Activated T-cell treated with anti-CD3 and anti-CD28 coated beads, Interleukin-2, amount 50 U/mL, for 72 hours (primary cell): ENCODE measurements at regions not wholly inside any gene's neighbourhood (a gene's known extent, or its start where the extent isn't known, plus 50 kb on each side); places are given as distances from the start of the nearest gene placed in this dataset.
"Not testable (repeated sequence)": the region's sequence is repeated elsewhere in the genome, so short reads cannot be mapped to it uniquely, and the experiment has no call there.

Source experiments
- ATAC-seq, 2 donors: fragments of 150-1000 bp; cut with Tn5 transposase; replicated peaks in 1 of 2; 2 replicates each; pipeline ENCODE4 v1.10.0; 2021; ENCODE audit warnings: moderate library complexity in 2 of 2, mild to moderate bottlenecking in 1 of 2
- DNase-seq, 2 donors: peaks; one replicate each; pipeline ENCODE4 v3.0.0; 2021 to 2022; ENCODE audit warnings: mixed read lengths in 1 of 2
- H3K27ac Mint-ChIP-seq: one replicate; pipeline ENCODE4 v1.8.0; 2022; ENCODE audit warnings: mild to moderate bottlenecking, moderate library complexity, mixed read lengths
- H3K27me3 Mint-ChIP-seq: one replicate; pipeline ENCODE4 v1.8.0; 2022; ENCODE audit warnings: low read depth, mixed read lengths
- H3K36me3 Mint-ChIP-seq, 2 donors: one replicate each; pipeline ENCODE4 v1.8.0; 2022; ENCODE audit warnings: mixed read lengths in 2 of 2, mild to moderate bottlenecking in 1 of 2; ENCODE audit not compliant: insufficient read depth in 2 of 2
- H3K4me1 Mint-ChIP-seq: one replicate; pipeline ENCODE4 v1.8.0; 2022; ENCODE audit warnings: low read depth, mixed read lengths
- H3K4me3 Mint-ChIP-seq, 2 donors: one replicate each; pipeline ENCODE4 v1.8.0; 2022; ENCODE audit warnings: mild to moderate bottlenecking in 2 of 2, mixed read lengths in 2 of 2, moderate library complexity in 2 of 2
- H3K9me3 Mint-ChIP-seq, 2 donors: one replicate each; pipeline ENCODE4 v1.8.0; 2022; ENCODE audit warnings: mixed read lengths in 2 of 2

DNA sequence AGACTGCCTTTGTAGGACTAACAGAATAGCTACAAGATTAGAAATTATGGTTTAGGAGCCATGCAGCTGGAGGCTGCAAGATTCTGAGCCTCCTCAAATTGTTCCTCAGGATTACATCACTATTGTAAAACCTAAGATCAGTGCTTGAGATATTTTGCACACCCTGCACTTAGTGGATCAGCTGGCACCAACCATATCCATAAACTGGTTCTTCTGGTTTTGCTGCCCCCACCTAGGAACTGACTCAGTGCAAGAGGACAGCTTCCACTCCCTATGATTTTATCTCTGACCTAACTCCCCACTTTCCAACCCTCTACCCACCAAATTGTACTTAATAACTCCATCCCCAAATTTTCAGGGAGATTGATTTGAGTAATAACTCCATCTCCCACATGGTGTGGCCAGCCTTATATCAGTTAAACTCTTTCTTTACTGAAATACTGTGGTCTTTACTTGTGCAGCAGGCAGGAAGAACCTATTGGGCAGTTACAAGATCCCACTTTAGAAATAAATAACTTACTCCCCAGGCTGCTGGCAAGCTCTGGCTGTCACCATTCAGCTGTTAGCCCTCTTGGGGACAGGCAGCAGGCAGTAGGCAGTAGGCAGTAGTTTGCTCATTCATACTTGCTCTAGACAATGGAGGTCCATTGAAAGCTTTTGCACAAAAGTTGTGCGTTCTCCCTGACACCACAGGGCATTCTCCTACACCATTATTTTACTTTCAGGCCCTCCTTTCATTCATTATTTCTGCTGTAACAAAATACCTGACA lies 119.0 kb downstream of the SLC17A6 start:
- Mint-ChIP-seq H3K27ac (no peak overlapping the region), H3K4me3 (no peak overlapping the region), H3K4me1 (no peaks in the 10 kb centered on the region), H3K36me3 (no peaks in the 10 kb centered on the region), H3K27me3 (no peaks in the 10 kb centered on the region), H3K9me3 (no peaks in the 10 kb centered on the region)
- ATAC-seq (no peak), DNase-seq (no peak)

- no peak overlapping the region for H3K4me3 Mint-ChIP-seq
Observed at GRCh38 chr11:22454461-22455090, 116.4 kb downstream of the SLC17A6 start.

DNA sequence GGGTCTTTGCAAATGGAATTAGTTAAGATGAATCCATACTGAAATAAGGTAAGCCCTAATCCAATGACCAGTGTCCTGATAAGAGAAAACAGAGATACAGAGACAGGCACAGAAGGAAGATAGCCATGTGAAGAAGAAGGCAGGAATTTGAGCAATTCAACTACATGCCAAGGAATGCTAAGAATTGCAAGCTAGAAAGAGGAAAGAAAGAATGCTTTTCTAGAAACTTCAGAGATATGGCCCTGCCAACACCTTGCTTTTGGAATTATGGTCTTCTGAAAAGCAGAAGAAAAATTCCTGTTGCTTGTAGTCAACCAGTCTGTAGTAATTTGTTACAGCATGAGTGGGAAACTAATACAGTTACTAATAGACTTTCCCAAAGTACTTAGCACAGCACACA lies 111.3 kb downstream of the SLC17A6 start:
- H3K4me3 Mint-ChIP-seq, result no peak overlapping the region
- peaks cover 0 to 4% of the 10 kb centered on the region in 2 donors for H3K9me3 Mint-ChIP-seq
- no peak overlapping the region for H3K27ac Mint-ChIP-seq
- DNase-seq (no peak), ATAC-seq (no peak)
- no peaks in the 10 kb centered on the region for H3K36me3 Mint-ChIP-seq
- peaks cover 16% of the 10 kb centered on the region for H3K27me3 Mint-ChIP-seq
- no peaks in the 10 kb centered on the region for H3K4me1 Mint-ChIP-seq

More at GRCh38 chr11:22454461-22455090, 116.4 kb downstream of the SLC17A6 start:
- H3K27ac Mint-ChIP-seq, result no peak overlapping the region
- H3K27me3 Mint-ChIP-seq, result peaks cover 8% of the 10 kb centered on the region
- no peaks in the 10 kb centered on the region for H3K36me3 Mint-ChIP-seq
- H3K9me3 Mint-ChIP-seq, result no peaks in the 10 kb centered on the region
- no peaks in the 10 kb centered on the region for H3K4me1 Mint-ChIP-seq
- DNase-seq (no peak), ATAC-seq (no peak)

GRCh38 chr11:22444076-22444475 lies 105.9 kb downstream of the SLC17A6 start:
- no peaks in the 10 kb centered on the region for H3K4me1 Mint-ChIP-seq
- H3K27me3 Mint-ChIP-seq, result peaks cover 8% of the 10 kb centered on the region
- no peaks in the 10 kb centered on the region for H3K36me3 Mint-ChIP-seq
- H3K9me3 Mint-ChIP-seq, result peaks cover 0 to 4% of the 10 kb centered on the region in 2 donors
- H3K4me3 Mint-ChIP-seq, result no peak overlapping the region
- H3K27ac Mint-ChIP-seq, result no peak overlapping the region
- ATAC-seq (no peak), DNase-seq (no peak)

GRCh38 chr11:22441831-22442230 lies 103.7 kb downstream of the SLC17A6 start:
- DNase-seq (no peak), ATAC-seq (no peak)
- Mint-ChIP-seq H3K36me3 (no peaks in the 10 kb centered on the region), H3K27ac (no peak overlapping the region), H3K4me1 (no peaks in the 10 kb centered on the region), H3K27me3 (peaks cover 8% of the 10 kb centered on the region), H3K9me3 (peaks cover 0 to 4% of the 10 kb centered on the region in 2 donors), H3K4me3 (no peak overlapping the region)

GRCh38 chr11:22435582-22435981 lies 97.4 kb downstream of the SLC17A6 start:
- not testable (repeated sequence) for H3K27ac Mint-ChIP-seq, DNase-seq, ATAC-seq, H3K9me3 Mint-ChIP-seq, H3K36me3 Mint-ChIP-seq, H3K4me3 Mint-ChIP-seq
- Mint-ChIP-seq H3K27me3 (peaks cover 24% of the 10 kb centered on the region), H3K4me1 (peaks cover 14% of the 10 kb centered on the region)

- Mint-ChIP-seq H3K9me3 (no peaks in the 10 kb centered on the region), H3K4me3 (no peak overlapping the region), H3K27me3 (peaks cover 24% of the 10 kb centered on the region), H3K27ac (no peak overlapping the region), H3K4me1 (peaks cover 14% of the 10 kb centered on the region), H3K36me3 (no peaks in the 10 kb centered on the region)
- DNase-seq (no peak), ATAC-seq (no peak)
Observed at GRCh38 chr11:22433517-22433916, 95.3 kb downstream of the SLC17A6 start.

DNA sequence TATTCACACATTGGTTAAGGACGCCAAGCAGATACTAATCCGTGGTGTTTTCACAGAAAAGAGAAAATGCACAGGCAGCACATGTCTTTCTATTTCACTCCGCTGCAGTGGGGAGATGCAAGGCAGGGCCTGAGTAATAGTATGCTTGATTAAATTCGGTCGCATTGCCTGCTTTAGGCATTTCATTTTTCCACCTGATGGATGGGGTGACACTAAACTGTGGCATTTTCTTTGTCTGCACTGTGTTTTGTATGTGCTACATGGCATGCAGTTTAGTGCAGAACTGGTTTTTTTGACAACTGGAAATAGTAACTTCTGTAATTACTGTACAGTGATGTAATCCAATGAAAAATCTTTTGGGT lies 94.9 kb downstream of the SLC17A6 start:
- no peaks in the 10 kb centered on the region for H3K36me3 Mint-ChIP-seq
- DNase-seq (no peak), ATAC-seq (no peak)
- peaks cover 14% of the 10 kb centered on the region for H3K4me1 Mint-ChIP-seq
- peaks cover 0 to 3% of the 10 kb centered on the region in 2 donors for H3K9me3 Mint-ChIP-seq
- peak overlapping the region; percentile 57 to 78 for H3K4me3 Mint-ChIP-seq
- peaks cover 24% of the 10 kb centered on the region for H3K27me3 Mint-ChIP-seq
- H3K27ac Mint-ChIP-seq, result no peak overlapping the region

- H3K9me3 Mint-ChIP-seq, result peaks cover 0 to 3% of the 10 kb centered on the region in 2 donors
- DNase-seq (peak in 1 of 2 donors; percentile 10), ATAC-seq (peak in 1 of 2 donors; percentile 31)
- peak overlapping the region; percentile 57 to 78 for H3K4me3 Mint-ChIP-seq
- H3K4me1 Mint-ChIP-seq, result peaks cover 14% of the 10 kb centered on the region
- H3K36me3 Mint-ChIP-seq, result no peaks in the 10 kb centered on the region
- H3K27ac Mint-ChIP-seq, result no peak overlapping the region
- H3K27me3 Mint-ChIP-seq, result peaks cover 24% of the 10 kb centered on the region
Observed at GRCh38 chr11:22432291-22433093, 94.3 kb downstream of the SLC17A6 start.

- H3K27me3 Mint-ChIP-seq, result peaks cover 24% of the 10 kb centered on the region
- H3K27ac Mint-ChIP-seq, result no peak overlapping the region
- no peak overlapping the region for H3K4me3 Mint-ChIP-seq
- peaks cover 0 to 3% of the 10 kb centered on the region in 2 donors for H3K9me3 Mint-ChIP-seq
- no peak for DNase-seq
- H3K36me3 Mint-ChIP-seq, result no peaks in the 10 kb centered on the region
- no peak for ATAC-seq
- peaks cover 14% of the 10 kb centered on the region for H3K4me1 Mint-ChIP-seq
Observed at GRCh38 chr11:22431106-22431505, 92.9 kb downstream of the SLC17A6 start.

DNA sequence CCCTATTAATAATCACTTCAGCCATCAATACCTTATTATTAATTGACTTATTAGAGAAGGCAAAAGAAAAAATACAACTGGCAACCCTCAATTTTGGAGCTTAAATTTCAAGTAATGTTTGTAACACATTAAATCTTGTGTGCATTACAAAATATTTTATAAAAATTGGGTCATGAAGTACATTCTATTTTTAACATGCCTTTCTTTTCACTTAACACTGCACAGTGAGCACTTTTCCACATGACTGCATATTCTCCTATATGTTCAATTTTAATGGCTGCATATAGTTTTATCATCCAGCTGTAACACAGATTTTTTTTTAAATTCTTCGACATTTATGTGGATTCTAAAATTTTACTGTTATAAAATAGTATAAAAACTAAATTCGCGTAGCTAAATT lies 92.5 kb downstream of the SLC17A6 start:
- Mint-ChIP-seq H3K4me1 (peaks cover 14% of the 10 kb centered on the region), H3K4me3 (no peak overlapping the region), H3K9me3 (peaks cover 0 to 3% of the 10 kb centered on the region in 2 donors), H3K36me3 (no peaks in the 10 kb centered on the region), H3K27me3 (peaks cover 28% of the 10 kb centered on the region), H3K27ac (no peak overlapping the region)
- DNase-seq (no peak), ATAC-seq (no peak)

DNA sequence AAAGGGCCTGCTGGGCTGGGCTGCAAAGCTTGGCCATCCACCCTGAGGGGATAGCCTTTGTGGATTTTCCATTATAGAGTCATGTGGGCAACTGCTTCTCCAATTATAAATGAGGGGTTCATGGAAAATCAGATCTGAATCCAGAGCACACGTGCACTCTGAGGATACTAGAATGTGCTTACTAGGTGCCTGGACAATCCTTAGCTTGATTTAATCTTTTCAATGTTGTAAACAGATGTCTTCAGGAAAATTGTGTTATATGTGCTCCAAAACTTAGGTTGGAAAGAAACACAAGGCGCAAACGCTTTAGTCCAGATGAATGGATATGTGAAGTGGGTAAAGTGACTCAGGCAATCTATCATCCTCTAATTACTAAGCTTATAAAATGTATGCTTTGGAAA lies 92.0 kb downstream of the SLC17A6 start:
- H3K36me3 Mint-ChIP-seq, result no peaks in the 10 kb centered on the region
- DNase-seq (no peak), ATAC-seq (no peak)
- no peak overlapping the region for H3K27ac Mint-ChIP-seq
- peaks cover 0 to 3% of the 10 kb centered on the region in 2 donors for H3K9me3 Mint-ChIP-seq
- H3K4me1 Mint-ChIP-seq, result peaks cover 14% of the 10 kb centered on the region
- H3K4me3 Mint-ChIP-seq, result no peak overlapping the region
- peaks cover 32% of the 10 kb centered on the region for H3K27me3 Mint-ChIP-seq
